8988T (cell line): ENCODE measurements at regions not wholly inside any gene's neighbourhood (a gene's known extent, or its start where the extent isn't known, plus 50 kb on each side); places are given as distances from the start of the nearest gene placed in this dataset.

Experiments
- DNase-seq: peaks from one replicate; pipeline ENCODE4 v3.0.0; 2011

DNA sequence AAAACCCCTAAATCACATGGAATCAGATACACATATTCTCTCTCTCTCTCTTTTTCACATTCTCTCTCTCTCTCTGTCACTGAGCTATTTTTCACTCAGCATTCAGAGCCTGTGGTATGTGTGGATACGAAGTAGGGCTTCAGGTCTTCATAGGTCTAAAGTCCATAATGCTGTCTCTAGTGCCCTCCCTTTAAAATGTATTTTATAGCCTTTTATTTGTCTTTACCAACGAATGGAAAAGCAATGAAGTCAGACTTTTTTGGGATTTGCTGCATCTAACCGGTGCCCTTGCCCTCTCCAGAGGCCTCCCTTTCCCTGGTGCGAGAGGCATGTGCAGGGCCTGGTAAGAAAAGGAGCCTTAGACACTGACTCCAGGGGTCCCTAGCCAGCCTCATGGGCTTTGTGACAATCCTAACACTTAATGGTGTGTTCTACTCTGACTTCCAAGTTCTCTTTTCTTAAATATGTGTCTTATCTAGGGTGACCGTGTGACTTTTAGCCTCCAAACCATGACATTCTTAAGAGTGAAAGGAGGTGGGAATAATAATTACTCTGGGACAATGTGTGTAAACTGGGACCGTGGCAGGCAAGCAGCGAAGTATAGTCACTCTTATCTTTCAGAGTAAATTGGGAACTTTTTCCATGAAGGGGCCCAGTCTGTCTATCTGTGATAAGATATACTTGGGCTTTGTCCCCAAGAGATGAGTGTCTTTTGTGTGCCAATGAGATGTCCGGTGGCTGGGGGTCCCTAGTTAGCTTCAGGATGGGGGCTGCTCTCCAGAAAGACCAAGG lies 101.1 kb downstream of the B3GNT2 start:
- no peak for DNase-seq

DNA sequence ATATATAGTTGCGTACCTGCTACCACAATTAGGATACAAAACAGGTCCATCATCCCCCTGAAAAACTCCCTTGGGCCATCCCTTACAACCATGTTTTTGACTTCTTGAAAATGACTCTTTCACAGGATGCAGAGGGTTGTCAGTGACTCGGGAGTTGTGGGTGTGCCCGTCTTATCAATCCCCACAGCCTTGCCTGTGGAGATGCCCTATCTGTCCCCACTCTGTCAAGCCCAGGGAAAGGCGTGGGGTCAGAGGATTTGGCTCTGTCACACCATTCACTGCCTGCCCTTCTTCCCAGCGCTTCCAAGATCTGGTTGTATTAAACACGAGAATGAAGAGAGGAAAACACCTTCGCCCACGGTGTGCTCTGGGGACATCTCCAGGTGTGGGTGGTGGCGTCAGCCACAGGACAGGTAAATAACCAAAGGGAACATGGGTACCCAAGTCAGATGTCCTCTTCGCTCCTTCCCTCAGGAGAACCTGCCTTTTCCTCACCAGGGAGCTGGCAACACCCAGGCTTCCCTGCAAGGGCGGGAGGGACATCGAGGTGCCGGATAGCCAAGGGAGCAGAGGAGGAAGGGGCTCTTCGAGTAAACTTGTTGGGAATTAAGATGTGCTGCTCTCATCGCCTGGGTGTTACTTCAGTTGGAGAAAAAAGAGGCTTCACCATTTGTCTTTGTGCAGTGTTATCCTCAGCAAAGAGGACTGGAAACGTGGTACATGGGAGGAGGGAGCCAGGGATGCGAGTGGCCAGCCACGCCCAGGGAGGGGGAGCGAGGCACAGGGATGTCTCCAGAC lies 100.3 kb downstream of the B3GNT2 start:
- DNase-seq: no peak

DNA sequence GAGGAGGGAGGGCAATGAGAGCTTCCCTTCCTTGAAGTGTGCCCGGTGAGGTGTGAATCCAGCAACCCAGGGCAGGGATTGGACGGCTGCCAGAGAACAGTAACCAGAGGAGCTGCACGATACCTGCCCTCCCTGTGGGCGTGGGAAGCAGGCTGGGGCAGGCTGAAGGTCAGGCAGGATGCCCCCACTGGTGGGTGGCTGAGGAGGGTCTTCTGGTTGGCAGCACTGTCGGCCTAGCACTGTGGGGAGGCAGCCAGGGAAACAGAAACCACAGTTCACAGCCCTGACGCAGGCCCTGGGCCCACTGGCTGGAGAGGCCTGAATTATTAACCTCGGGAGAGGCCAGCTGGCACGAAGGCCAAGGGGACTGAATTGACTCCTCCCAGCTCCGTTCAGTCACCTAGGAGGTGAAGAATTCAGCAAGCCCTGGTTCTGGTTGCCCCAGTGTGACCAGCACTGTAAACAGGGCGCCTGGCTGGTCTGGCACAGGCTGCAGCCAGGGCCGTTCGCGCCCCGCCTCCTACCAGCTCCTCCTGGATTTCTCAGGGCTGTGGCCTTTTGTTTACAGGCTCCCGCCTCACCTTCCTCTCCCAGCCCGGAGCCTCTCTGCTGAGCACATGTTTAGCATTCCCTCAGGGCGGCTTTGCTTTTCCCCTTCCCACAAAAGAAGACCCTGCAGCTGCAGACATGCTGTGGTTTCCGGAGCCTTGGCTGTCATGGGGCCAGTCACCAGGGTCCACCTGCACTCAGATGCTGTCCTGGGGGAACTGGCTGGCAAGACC lies 97.8 kb downstream of the B3GNT2 start:
- no peak for DNase-seq

DNA sequence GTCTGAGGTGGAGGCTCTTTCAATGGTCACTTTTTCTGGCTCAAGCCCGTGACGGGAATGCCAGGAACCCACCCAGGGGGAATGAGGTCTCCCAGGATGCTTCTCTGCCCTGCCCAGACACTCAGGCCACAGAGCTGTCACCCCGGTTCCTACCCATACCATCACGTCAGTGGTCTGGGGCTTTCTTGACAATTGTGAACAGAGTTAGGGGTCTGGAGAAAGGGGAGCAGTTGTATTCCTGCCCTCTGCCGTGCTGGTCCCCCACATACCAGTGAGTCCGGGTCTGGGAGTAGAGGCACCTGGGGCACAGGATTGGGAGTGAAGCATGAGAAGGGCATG lies 97.2 kb downstream of the B3GNT2 start:
- DNase-seq: no peak

DNA sequence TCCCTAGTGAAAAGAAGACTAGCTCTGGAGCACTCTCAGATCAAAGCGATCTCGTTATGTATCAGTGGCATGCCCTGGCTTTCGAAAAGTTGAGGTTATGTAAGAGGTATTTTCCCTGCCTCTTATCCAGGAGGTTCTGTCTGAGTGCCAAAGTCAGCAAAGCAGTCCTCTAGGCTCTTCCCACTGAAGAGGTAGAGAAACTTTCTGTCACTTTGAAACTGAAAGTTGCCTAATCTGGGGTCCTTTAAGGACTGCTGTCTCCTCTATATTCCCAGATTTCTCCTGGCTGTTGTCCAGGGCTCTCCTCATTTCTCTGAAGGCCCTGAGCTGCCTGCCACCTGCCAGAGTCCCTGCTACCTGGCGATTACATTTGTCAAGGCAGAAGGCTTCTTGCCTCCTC lies 96.3 kb downstream of the B3GNT2 start:
- DNase-seq: no peak

DNA sequence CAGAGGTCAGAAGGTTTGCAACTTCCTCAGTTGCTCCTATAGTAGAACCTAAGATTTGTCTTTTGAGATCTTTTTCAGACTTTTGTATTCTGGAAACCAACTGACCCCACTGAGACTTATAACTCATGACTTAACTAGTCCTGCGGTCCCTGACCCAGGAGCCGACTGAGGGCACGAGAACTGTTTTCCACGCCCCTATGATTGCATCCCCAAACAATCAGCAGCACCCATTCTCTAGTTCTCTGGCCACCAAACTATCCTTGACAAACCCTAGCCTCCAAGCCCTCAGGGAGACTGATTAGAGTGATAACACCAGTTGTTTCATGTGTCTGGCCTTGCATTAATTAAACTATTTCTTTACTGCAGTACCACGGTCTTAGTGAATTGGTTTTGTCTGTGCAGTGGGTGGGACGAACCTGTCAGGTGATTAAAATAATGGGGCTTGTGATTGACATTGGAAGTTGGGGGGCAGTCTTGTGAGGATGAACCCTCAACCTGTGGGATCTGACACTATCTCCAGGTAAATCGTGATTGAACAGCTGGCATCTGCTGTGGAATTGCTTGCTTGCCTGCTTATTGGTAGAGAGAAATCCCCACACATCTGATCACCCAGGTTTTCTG lies 95.7 kb downstream of the B3GNT2 start:
- no peak for DNase-seq

DNA sequence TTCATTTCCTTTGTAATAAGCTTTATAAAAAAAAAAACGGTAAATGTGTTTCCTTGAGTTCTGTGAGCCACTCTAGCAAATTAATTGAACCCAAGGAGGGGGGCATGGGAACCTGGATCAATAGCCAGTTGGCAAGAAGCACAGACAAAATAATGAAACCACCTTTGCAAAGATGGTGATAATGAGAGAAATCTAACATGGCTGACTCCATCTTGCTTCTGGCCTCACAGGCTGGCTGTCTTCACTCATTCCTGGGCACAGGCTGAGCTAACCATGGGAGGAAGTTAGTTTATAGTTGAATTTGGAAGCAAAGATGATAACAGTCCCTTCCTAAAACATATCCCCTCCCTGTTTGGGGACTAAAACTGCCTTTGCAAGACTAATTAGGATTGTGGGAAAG lies 95.1 kb downstream of the B3GNT2 start:
- DNase-seq: no peak

DNA sequence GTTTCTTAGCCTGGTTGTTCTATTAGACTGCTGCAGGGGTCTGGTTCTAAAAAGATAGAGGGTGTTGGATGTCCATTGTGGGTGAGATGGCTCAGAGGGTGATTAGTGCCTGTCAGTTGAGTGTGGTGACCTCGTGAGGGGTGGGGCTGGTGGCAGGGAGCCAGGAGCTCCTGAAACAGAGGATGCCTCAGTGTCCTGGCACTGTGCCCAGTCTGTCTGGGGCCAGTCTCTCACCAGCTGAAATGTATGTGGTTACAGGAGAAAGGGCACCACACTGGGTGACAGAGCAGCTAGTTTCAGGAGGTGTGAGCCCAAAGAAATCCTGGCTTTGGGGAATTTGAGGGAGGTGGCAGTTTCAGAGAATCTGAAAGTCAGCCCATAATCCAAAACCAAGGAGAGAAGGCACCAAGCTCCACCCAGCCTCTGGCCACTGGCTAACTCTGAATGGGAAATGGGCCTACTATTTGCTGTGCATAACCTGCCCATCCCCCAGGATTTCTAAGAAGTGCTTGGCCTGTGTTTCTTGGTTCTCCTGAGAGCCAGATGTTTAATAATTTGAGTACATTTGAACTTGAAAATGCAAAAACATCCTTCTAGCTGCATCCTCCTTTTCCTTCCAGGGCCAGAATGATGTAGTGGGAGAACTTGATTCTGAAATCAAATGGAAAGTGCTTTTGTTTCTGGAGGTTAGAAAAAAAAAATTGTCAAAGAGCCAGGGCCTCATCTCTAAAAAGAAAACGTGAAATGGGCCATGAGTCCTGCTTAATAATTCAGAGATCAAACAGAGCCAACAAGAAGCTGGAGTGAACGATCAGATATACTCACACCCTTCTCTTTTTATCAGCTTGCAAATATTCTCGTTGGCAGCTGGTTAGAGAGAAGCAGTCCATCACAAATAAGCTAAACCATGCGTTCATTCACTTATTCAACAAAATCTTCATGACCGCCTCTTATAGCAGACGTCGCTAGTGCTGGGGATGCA lies 92.3 kb downstream of the B3GNT2 start:
- DNase-seq: no peak

DNA sequence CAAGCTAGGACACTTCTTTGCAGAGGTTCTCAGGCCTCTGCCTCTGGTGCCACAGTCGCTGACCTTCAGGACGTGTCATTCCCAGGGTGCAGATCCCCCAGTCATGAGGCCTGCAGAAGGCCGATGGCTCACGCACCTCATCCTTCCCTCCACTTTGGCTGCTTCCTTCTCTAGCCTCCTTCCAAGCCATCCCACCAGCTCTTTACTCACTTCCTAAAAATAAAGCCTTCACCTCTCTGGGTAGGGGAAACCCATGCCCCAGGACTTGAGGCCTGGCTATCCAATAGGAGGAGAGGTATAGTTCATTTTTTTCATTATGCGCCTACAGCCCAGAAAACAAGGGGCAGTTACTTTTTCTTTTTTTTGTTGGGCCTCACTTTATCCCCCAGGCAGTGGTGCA lies 91.4 kb downstream of the B3GNT2 start:
- no peak for DNase-seq

DNA sequence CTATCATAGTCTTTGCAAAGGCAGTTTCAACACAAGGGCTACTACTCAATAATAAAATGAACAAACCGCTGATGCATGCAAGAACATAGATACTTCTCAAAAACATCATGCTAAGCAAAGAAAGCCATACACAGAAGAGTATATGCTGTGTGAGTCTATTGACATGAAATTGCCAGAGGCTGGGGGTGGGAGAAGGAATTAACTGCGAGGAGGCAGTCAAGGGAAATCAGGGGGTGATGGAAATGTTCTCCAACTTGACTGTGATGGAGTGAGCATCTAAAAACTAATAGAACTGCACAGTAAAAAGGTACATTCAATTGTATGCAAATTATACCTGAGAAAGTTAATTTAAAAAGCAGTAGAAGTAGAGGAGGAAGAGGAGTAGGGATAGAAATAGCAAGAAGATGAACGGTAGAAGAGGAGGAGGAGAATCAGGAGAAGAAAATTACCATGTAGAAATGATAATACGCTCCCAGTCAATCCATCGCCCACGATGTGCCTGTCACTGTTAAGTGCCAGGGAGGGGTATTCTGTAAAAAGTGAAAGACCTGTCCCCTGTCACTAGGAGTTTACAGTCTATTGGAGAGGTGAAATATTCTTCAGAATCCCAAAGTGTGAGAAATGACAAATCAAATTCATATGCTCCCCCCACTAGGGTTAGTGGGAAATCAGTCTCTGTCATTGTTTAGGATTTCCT lies 90.3 kb downstream of the B3GNT2 start:
- no peak for DNase-seq

DNA sequence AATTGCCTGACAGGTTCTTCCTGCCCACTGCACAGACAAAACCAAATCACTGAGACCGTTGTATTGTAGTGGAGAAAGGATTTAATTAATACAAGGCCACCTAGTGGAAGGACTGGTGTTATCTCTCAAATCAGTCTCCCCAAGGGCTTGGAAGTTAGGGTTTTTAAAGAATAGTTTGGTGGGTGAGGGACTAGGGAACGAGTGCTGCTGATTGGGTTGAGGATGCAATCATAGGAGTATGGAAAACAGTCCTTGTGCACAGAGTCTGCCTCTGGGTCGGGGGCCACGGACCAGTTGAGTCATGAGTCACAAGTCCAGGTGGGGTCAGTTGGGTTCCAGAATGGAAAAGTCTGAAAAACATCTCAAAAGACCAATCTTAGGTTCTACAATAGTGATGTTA lies 89.1 kb downstream of the B3GNT2 start:
- no peak for DNase-seq

DNA sequence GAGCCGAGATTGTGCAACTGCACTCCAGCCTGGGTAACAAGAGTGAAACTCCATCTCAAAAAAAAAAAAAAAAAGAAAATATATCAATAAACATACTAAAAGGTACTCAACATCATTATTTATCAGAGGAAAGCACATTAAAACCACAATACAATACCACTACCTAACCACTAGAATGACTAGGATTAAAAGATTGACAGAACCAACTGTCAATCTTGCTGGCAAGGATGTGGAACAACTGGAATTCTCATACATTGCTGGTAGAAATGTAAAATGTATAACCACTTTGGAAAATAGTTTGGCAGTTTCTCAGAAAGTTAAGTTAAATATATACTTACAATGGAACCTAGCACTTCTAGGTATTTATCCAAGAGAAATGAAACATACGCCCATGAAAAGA lies 88.6 kb downstream of the B3GNT2 start:
- no peak for DNase-seq

DNA sequence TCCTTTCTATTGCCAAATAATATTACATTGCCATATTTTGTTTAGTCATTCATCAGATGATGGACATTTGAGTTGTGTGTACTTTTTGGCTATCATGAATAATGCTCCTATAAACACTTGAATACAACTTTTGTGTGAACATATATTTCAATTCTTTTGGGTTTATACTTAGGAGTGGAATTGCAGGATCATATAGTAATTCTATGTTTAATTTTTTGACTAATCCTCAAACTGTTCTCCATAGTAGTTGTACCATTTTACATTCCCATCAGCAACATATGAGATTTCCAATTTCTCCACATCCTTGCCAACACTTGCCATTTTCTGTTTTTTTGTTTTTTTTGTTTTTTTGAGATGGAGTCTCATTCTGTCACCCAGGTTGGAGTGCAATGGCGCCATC lies 87.2 kb downstream of the B3GNT2 start:
- DNase-seq: no peak

DNA sequence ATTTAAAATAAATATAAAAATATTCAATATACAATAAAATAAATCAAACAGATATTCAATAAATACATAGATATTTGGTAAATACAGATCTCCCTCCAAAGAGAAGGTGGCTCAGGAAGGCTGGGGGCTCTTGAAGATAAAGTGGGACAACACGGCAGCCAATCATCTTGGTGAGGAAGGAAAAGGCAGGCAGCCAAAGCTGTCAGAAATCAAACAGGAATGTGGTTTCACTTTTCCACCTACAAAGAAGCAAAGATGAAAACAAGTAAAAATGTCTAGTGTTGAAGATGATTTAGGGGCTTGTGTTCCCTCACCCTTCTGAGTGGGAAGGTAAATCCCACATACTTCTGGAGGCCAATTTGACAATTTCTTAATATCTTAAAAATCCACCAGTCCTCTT lies 85.7 kb downstream of the B3GNT2 start:
- DNase-seq: no peak

DNA sequence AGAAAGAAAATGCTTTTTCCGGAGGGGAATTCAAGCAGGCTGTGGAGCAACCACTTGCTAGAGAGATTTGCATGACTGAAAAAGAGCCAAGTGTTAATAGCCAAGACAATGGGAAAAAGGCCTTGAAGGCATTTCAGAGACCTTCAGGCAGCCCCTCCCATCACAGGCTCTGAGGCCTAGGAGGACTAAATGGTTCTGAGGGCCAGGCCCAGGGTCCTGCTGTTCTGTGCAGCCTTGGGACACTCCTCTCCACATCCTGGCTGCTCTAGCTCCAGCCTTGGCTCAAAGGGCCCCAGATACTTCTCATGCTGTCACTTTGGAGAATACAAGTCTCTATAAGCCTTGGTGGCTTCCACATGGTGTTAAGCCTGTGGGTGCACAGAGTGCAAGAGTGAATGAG lies 81.8 kb downstream of the B3GNT2 start:
- DNase-seq: no peak
